Right cardiac atrium (tissue), 5 donors: ENCODE measurements at regions not wholly inside any gene's neighbourhood (a gene's known extent, or its start where the extent isn't known, plus 50 kb on each side); places are given as distances from the start of the nearest gene placed in this dataset.

Experiments used
- ATAC-seq, 2 donors: fragments of 200-7000 bp; cut with Tn5 transposase; one replicate each; pipeline versions ENCODE4 v1.8.0 to v1.9.1; 2020; ENCODE audit warnings: moderate library complexity in 2 of 2, mild to moderate bottlenecking in 1 of 2
- DNase-seq, 3 donors: peaks; one replicate each; pipeline ENCODE4 v3.0.0-alpha.2; 2020
- H3K27ac ChIP-seq: one replicate; pipeline ENCODE4 v1.5.1; 2013; ENCODE audit warnings: mild to moderate bottlenecking, low read length, control low read depth, moderate library complexity
- H3K27me3 ChIP-seq: one replicate; pipeline ENCODE4 v1.6.1; 2013; ENCODE audit not compliant: control insufficient read depth, insufficient read depth
- H3K4me1 ChIP-seq: one replicate; pipeline ENCODE4 v1.6.1; 2013; ENCODE audit warnings: low read length; ENCODE audit not compliant: control insufficient read depth, insufficient read depth
- H3K4me3 ChIP-seq: one replicate; pipeline ENCODE4 v1.5.1; 2013; ENCODE audit warnings: low read length, control low read depth
- H3K9me3 ChIP-seq: one replicate; pipeline ENCODE4 v1.6.1; 2013; ENCODE audit warnings: low read length; ENCODE audit not compliant: control insufficient read depth
- WGBS: extraction: QIAGEN DNeasy Blood & Tissue Kit; methylation state at CpG from one replicate; pipeline ENCODE4 v1.1.7; 2013; 5-methylcytosine and 5-hydroxymethylcytosine counted together
- intact Hi-C, 4 donors: fragments of 100-400 bp; cut with DNase I; formaldehyde crosslinking; loops; one replicate each; pipeline versions ENCODE4 v1.11.0 to v1.14.0; 2022 to 2023
- donor health status: healthy with polysubstance abuse.
- donor health status: DM: no; HTN: yes; CAD: no.
- donor health status: DM: no; HTN: no; CAD: no.
- donor health status: DM: no; HTN: yes; CAD: no; lungs with severe emphysema.
- donor health status: DM: yes; HTN: yes; CAD: no.

- Histone ChIP-seq H3K4me3 (no peak overlapping the region), H3K9me3 (no peaks in the 10 kb centered on the region), H3K4me1 (no peaks in the 10 kb centered on the region), H3K27ac (no peak overlapping the region), H3K27me3 (no peaks in the 10 kb centered on the region)
- no peak for ATAC-seq
- DNase-seq, result no peak
- intact Hi-C loops, result no loop called here
- WGBS, result 90% methylated on average over 1 of the region's 1 CpG
These were observed 212.2 kb upstream of the PTBP2 start for GRCh38 chr1:96509339-96509738.

- DNase-seq, result no peak
- no peaks in the 10 kb centered on the region for H3K4me1 ChIP-seq
- H3K9me3 ChIP-seq, result no peaks in the 10 kb centered on the region
- intact Hi-C loops, result no loop called here
- no peak for ATAC-seq
- no peak overlapping the region for H3K27ac ChIP-seq
- no peak overlapping the region for H3K4me3 ChIP-seq
- H3K27me3 ChIP-seq, result no peaks in the 10 kb centered on the region
- WGBS, result 75% methylated on average over 2 of the region's 2 CpGs
These were observed 211.6 kb upstream of the PTBP2 start for GRCh38 chr1:96509951-96510350.

DNA sequence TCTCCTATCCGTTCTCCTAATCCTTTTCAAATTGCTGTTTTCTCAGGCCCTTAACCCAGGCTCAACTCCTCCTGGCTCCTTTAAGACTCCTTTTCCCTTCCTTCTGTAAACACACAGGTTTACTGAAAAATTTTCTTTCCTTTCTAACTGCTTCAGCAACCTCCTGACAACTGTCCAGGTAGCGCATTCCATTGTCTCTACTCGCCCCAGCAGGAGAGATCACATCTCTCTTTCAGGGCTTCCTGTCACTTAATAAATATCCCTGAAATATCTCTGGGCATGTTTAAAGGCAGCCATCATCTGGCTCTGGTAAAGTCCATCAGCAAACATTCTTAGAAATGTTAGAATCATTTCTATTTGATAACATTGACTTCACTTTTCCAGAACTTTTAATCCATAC lies 211.2 kb upstream of the PTBP2 start:
- Histone ChIP-seq H3K4me1 (no peaks in the 10 kb centered on the region), H3K27me3 (no peaks in the 10 kb centered on the region), H3K9me3 (no peaks in the 10 kb centered on the region), H3K27ac (no peak overlapping the region), H3K4me3 (no peak overlapping the region)
- DNase-seq (no peak), ATAC-seq (no peak)
- WGBS, result 78% methylated on average over 3 of the region's 3 CpGs
- intact Hi-C loops, result no loop called here

DNA sequence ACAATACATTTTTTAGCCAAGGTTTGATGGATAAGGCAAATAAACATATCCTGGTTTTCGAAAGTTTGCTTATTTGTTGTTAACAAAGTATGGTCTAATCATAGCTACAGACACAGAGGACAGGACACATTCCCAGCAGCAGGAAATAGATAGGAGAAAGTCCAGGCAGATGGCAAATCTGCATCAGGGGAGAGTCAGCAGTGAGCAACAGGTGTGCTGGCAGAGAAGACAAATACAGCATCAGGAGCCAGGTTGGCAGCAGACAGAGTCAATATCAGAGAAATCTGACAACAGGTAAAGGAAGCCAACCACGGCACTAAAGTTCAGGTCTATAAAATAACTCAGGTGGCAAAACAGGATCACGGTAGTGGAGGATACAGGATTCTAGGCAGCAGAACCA lies 210.7 kb upstream of the PTBP2 start:
- DNase-seq (no peak), ATAC-seq (no peak)
- 74% methylated on average over 3 of the region's 3 CpGs for WGBS
- no peaks in the 10 kb centered on the region for H3K9me3 ChIP-seq
- no peaks in the 10 kb centered on the region for H3K27me3 ChIP-seq
- H3K4me1 ChIP-seq, result no peaks in the 10 kb centered on the region
- intact Hi-C loops, result no loop called here
- H3K4me3 ChIP-seq, result no peak overlapping the region
- no peak overlapping the region for H3K27ac ChIP-seq

DNA sequence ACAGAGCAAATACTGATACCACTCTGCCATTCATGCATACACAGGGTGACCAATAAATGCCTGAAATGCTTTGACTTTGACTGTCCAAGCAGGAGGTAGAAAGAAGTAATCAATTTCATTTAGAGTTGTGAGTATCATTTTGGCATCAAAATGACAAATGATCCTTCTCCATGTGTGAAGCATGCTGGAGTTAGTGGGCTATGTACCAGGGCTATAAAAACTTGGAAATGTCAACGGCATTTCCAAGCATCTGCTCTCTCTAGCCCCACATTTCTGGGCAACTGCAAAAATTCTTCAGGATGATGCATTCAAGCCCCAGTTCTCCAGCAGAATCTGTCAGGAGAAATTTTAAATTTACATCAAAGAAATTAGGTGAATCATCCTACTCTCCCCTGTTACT lies 208.4 kb upstream of the PTBP2 start:
- WGBS, result 73% methylated on average over 1 of the region's 1 CpG
- intact Hi-C loops, result no loop called here
- no peak for DNase-seq
- ATAC-seq, result no peak
- Histone ChIP-seq H3K27ac (no peak overlapping the region), H3K4me1 (no peaks in the 10 kb centered on the region), H3K27me3 (no peaks in the 10 kb centered on the region), H3K9me3 (no peaks in the 10 kb centered on the region), H3K4me3 (no peak overlapping the region)

- no peaks in the 10 kb centered on the region for H3K27me3 ChIP-seq
- no peak overlapping the region for H3K27ac ChIP-seq
- ATAC-seq (no peak), DNase-seq (no peak)
- 82% methylated on average over 3 of the region's 3 CpGs for WGBS
- H3K4me3 ChIP-seq, result no peak overlapping the region
- intact Hi-C loops, result no loop called here
- H3K9me3 ChIP-seq, result no peaks in the 10 kb centered on the region
- no peaks in the 10 kb centered on the region for H3K4me1 ChIP-seq
These were observed 206.2 kb upstream of the PTBP2 start for GRCh38 chr1:96515430-96515829.

DNA sequence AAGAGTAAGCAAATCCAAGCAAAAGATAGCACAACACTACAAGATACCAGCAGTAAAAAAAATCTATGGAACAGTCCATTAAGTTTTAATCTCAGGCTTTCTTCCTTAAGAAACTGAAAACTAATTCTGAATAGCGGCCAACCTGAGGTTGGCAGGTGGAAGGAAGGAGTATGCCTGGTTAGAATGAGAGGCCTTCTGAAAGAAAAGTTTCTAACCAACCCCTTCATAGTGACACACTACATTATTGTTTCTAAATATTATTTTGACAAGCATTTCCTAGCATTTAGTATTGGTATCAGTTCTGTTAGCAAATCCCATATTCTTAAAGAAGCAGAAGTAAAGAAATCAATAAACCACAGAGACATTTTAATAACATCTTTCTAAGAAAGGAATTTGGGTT lies 205.7 kb upstream of the PTBP2 start:
- H3K4me3 ChIP-seq, result no peak overlapping the region
- H3K27ac ChIP-seq, result no peak overlapping the region
- WGBS, result 94% methylated on average over 1 of the region's 1 CpG
- H3K4me1 ChIP-seq, result no peaks in the 10 kb centered on the region
- H3K9me3 ChIP-seq, result no peaks in the 10 kb centered on the region
- DNase-seq, result no peak
- no peaks in the 10 kb centered on the region for H3K27me3 ChIP-seq
- no peak for ATAC-seq
- intact Hi-C loops, result no loop called here

GRCh38 chr1:96519851-96520578 lies 201.6 kb upstream of the PTBP2 start:
- H3K27me3 ChIP-seq, result no peaks in the 10 kb centered on the region
- no peak overlapping the region for H3K27ac ChIP-seq
- DNase-seq, result no peak
- no peak overlapping the region for H3K4me3 ChIP-seq
- H3K4me1 ChIP-seq, result no peaks in the 10 kb centered on the region
- intact Hi-C loops, result no loop called here
- no peaks in the 10 kb centered on the region for H3K9me3 ChIP-seq
- ATAC-seq, result no peak
- WGBS, result 57% methylated on average over 9 of the region's 9 CpGs

- WGBS, result 27% methylated on average over 3 of the region's 3 CpGs
- no peaks in the 10 kb centered on the region for H3K9me3 ChIP-seq
- peak in 1 of 3 donors; percentile 36 for DNase-seq
- H3K4me3 ChIP-seq, result no peak overlapping the region
- intact Hi-C loops, result no loop called here
- ATAC-seq, result peak; percentile 34 to 40
- no peak overlapping the region for H3K27ac ChIP-seq
- H3K4me1 ChIP-seq, result no peaks in the 10 kb centered on the region
- H3K27me3 ChIP-seq, result no peaks in the 10 kb centered on the region
These were observed 201.0 kb upstream of the PTBP2 start for GRCh38 chr1:96520579-96520947.

DNA sequence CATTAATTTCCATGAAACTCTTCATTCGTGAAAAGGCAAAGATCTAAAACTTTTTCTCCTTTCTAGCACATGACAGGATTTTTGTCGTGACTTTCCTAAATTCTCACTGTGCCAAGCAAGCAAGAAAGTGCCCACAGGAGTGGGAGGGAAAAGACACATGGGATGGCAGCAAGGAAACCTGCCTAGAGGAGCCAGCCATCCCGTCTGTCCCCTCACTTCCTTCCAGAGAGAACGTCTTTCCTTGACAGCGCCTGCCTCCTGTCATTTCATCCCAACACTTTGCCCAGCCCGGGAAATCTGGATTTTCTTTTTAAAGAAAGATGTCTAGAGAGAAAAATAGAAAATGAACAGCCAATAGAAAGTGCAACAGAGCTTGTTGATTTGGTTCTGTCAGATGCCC lies 200.6 kb upstream of the PTBP2 start:
- intact Hi-C loops, result no loop called here
- WGBS, result 51% methylated on average over 6 of the region's 6 CpGs
- no peaks in the 10 kb centered on the region for H3K4me1 ChIP-seq

GRCh38 chr1:96521994-96522760 lies 199.4 kb upstream of the PTBP2 start:
- intact Hi-C loops, result no loop called here
- Histone ChIP-seq H3K27me3 (no peaks in the 10 kb centered on the region), H3K4me1 (no peaks in the 10 kb centered on the region), H3K27ac (no peak overlapping the region), H3K9me3 (no peaks in the 10 kb centered on the region), H3K4me3 (no peak overlapping the region)
- 92% methylated on average over 2 of the region's 2 CpGs for WGBS
- DNase-seq (no peak), ATAC-seq (no peak)

More for the DNA sequence above, 200.6 kb upstream of the PTBP2 start:
- ATAC-seq, result no peak
- H3K9me3 ChIP-seq, result no peaks in the 10 kb centered on the region
- no peaks in the 10 kb centered on the region for H3K27me3 ChIP-seq
- no peak overlapping the region for H3K4me3 ChIP-seq
- H3K27ac ChIP-seq, result no peak overlapping the region
- no peak for DNase-seq
